ENCODE measurements at regions not wholly inside any gene's neighbourhood (a gene's known extent, or its start where the extent isn't known, plus 50 kb on each side); places are given as distances from the start of the nearest gene placed in this dataset.

GRCh38 chr22:44616461-44616860 is 85.5 kb upstream of the PRR5 start:
- Histone ChIP-seq H3K4me3 (ENCODE audit: low read depth in 2 of 2, low read length in 1 of 2) (no peak overlapping the region), H3K36me3 (replicated peaks in 1 of 2; ENCODE audit: control insufficient read depth in 1 of 2, insufficient read depth in 2 of 2, low read length in 1 of 2) (no peaks in the 10 kb centered on the region), H4K20me1 (ENCODE audit: insufficient read depth) (no peaks in the 10 kb centered on the region), H3K4me1 (ENCODE audit: control insufficient read depth in 1 of 2, insufficient read depth in 2 of 2, low read depth in 1 of 2, low read length in 1 of 2) (no peaks in the 10 kb centered on the region; a peak in 1 of 4 replicates), H3K4me2 (no peak overlapping the region), H2AFZ (ENCODE audit: low read depth) (no peak overlapping the region), H3K27me3 (ENCODE audit: insufficient read depth) (no peaks in the 10 kb centered on the region), H3K79me2 (ENCODE audit: insufficient read depth) (no peaks in the 10 kb centered on the region), H3K27ac (ENCODE audit: low read depth in 2 of 2, low read length in 1 of 2) (no peak overlapping the region), H3F3A (replicated peaks; ENCODE audit: insufficient read depth) (no peaks in the 10 kb centered on the region), H3K9ac (no peak overlapping the region), H3K9me2 (no peaks in the 10 kb centered on the region), H3K9me3 (0 out of 2 replicates have a peak, but pooled peaks cover 4% of the 10 kb centered on the region)
- CTCF ChIA-PET = interaction anchor here (0.7 to 1.1 kb wide), 2 partner anchors 11 to 268 kb away, joined by 3 read pairs; no protein-coding TSS in a partner anchor
- TF ChIP-seq MXI1 (IDR thresholded peaks at IDR 0.05; ENCODE audit: low read depth, low read length) = no peak
- TF ChIP-seq NFIC (IDR thresholded peaks at IDR 0.05; ENCODE audit: borderline replicate concordance) = no peak
- no peak for TF ChIP-seq RAD21 (IDR thresholded peaks at IDR 0.05; ENCODE audit: low read length)
- TF ChIP-seq IRF3 (IDR thresholded peaks at IDR 0.05; ENCODE audit: low read depth, low read length) = no peak
- no peak for TF ChIP-seq CHD2 (IDR thresholded peaks at IDR 0.05; ENCODE audit: low read length, partially characterized antibody)
- DNase-seq = peak; percentile 16
- 88% methylated on average over 8 of the region's 9 CpGs for WGBS (ENCODE audit: low lambda C conversion rate)
- POLR2A ChIA-PET = no interaction called here

GRCh38 chr22:44615602-44616180 is 86.3 kb upstream of the PRR5 start:
- H3K9me3 ChIP-seq = 0 out of 2 replicates have a peak, but pooled peaks cover 4% of the 10 kb centered on the region
- H3K79me2 ChIP-seq (ENCODE audit: insufficient read depth) = no peaks in the 10 kb centered on the region
- H3K4me3 ChIP-seq (ENCODE audit: low read depth in 2 of 2, low read length in 1 of 2) = no peak overlapping the region
- peak; percentile 10 for DNase-seq
- ChIA-PET CTCF (interaction anchor here (1.1 kb wide), 1 partner anchor 12 kb away, joined by 3 read pairs; no protein-coding TSS in a partner anchor), POLR2A (no interaction called here)
- H3K9ac ChIP-seq = no peak overlapping the region
- TF ChIP-seq FOXM1 (IDR thresholded peaks at IDR 0.05; ENCODE audit: low read depth) (no peak), NFIC (IDR thresholded peaks at IDR 0.05; ENCODE audit: borderline replicate concordance) (no peak), FOXJ3 (CRISPR knock-in tag; IDR thresholded peaks at IDR 0.05) (no peak), RFX5 (IDR thresholded peaks at IDR 0.05; ENCODE audit: low read length) (no peak)
- H2AFZ ChIP-seq (ENCODE audit: low read depth) = no peak overlapping the region
- no peaks in the 10 kb centered on the region for H4K20me1 ChIP-seq (ENCODE audit: insufficient read depth)
- no peaks in the 10 kb centered on the region for H3F3A ChIP-seq (replicated peaks; ENCODE audit: insufficient read depth)
- H3K9me2 ChIP-seq = no peaks in the 10 kb centered on the region
- no peak overlapping the region for H3K27ac ChIP-seq (ENCODE audit: low read depth in 2 of 2, low read length in 1 of 2)
- no peaks in the 10 kb centered on the region for H3K27me3 ChIP-seq (ENCODE audit: insufficient read depth)
- no peaks in the 10 kb centered on the region for H3K36me3 ChIP-seq (replicated peaks in 1 of 2; ENCODE audit: control insufficient read depth in 1 of 2, insufficient read depth in 2 of 2, low read length in 1 of 2)
- H3K4me2 ChIP-seq = no peak overlapping the region
- H3K4me1 ChIP-seq (ENCODE audit: control insufficient read depth in 1 of 2, insufficient read depth in 2 of 2, low read depth in 1 of 2, low read length in 1 of 2) = no peaks in the 10 kb centered on the region; a peak in 1 of 4 replicates
- 57% methylated on average over 8 of the region's 8 CpGs for WGBS (ENCODE audit: low lambda C conversion rate)

GRCh38 chr22:44615146-44615545 is 86.9 kb upstream of the PRR5 start:
- Histone ChIP-seq H3K4me1 (ENCODE audit: control insufficient read depth in 1 of 2, insufficient read depth in 2 of 2, low read depth in 1 of 2, low read length in 1 of 2) (no peaks in the 10 kb centered on the region; a peak in 1 of 4 replicates), H3F3A (replicated peaks; ENCODE audit: insufficient read depth) (no peaks in the 10 kb centered on the region), H2AFZ (ENCODE audit: low read depth) (no peak overlapping the region), H3K9me3 (0 out of 2 replicates have a peak, but pooled peaks cover 4% of the 10 kb centered on the region), H3K9ac (no peak overlapping the region), H3K27me3 (ENCODE audit: insufficient read depth) (no peaks in the 10 kb centered on the region), H3K27ac (ENCODE audit: low read depth in 2 of 2, low read length in 1 of 2) (no peak overlapping the region), H3K9me2 (no peaks in the 10 kb centered on the region), H3K36me3 (replicated peaks in 1 of 2; ENCODE audit: control insufficient read depth in 1 of 2, insufficient read depth in 2 of 2, low read length in 1 of 2) (no peaks in the 10 kb centered on the region), H3K79me2 (ENCODE audit: insufficient read depth) (no peaks in the 10 kb centered on the region), H3K4me2 (no peak overlapping the region), H3K4me3 (ENCODE audit: low read depth in 2 of 2, low read length in 1 of 2) (no peak overlapping the region), H4K20me1 (ENCODE audit: insufficient read depth) (no peaks in the 10 kb centered on the region)
- ChIA-PET POLR2A (no interaction called here), CTCF (no interaction called here)
- 78% methylated on average over 11 of the region's 16 CpGs for WGBS (ENCODE audit: low lambda C conversion rate)
- TF ChIP-seq JUND (IDR thresholded peaks at IDR 0.05) (no peak), TEAD4 (IDR thresholded peaks at IDR 0.05; ENCODE audit: borderline replicate concordance, insufficient read depth) (no peak), MXI1 (IDR thresholded peaks at IDR 0.05; ENCODE audit: low read depth, low read length) (no peak), RFX5 (IDR thresholded peaks at IDR 0.05; ENCODE audit: low read length) (no peak), ELF1 (IDR thresholded peaks at IDR 0.05) (no peak), USF1 (IDR thresholded peaks at IDR 0.05; ENCODE audit: borderline replicate concordance, low read depth) (no peak), IRF3 (IDR thresholded peaks at IDR 0.05; ENCODE audit: low read depth, low read length) (no peak), GABPA (IDR thresholded peaks at IDR 0.05; ENCODE audit: low read depth) (no peak), NRF1 (IDR thresholded peaks at IDR 0.05; ENCODE audit: low read depth, low read length) (no peak), SMC3 (IDR thresholded peaks at IDR 0.05; ENCODE audit: low read depth, low read length) (no peak), EP300 (IDR thresholded peaks at IDR 0.05; ENCODE audit: borderline replicate concordance in 1 of 2, low read depth in 1 of 2, low read length in 1 of 2) (no peak), POLR2AphosphoS5 (IDR thresholded peaks at IDR 0.05; ENCODE audit: low read depth, low read length) (no peak), CTCF (IDR thresholded peaks at IDR 0.05) (no peak)
- DNase-seq = no peak
